GM23338 (cell line): ENCODE measurements at regions not wholly inside any gene's neighbourhood (a gene's known extent, or its start where the extent isn't known, plus 50 kb on each side); places are given as distances from the start of the nearest gene placed in this dataset.

Experiments used
- ATAC-seq: fragments of 200-7000 bp; cut with Tn5 transposase; 3 replicates; pipeline ENCODE4 v1.9.1; 2020
- DNase-seq: peaks from one replicate; pipeline ENCODE4 v3.0.0-alpha.2; 2015; ENCODE audit warnings: low spot score
- H2AFZ ChIP-seq: fragments of 200-600 bp; sonication (generic); 2 replicates; pipeline ENCODE4 v1.8.0; 2016; ENCODE audit warnings: antibody characterized with exemption, mild to moderate bottlenecking, moderate library complexity
- H3F3A ChIP-seq: fragments of 200-600 bp; sonication (generic); replicated peaks from 2 replicates; pipeline ENCODE4 v1.8.0; 2017; ENCODE audit warnings: antibody characterized with exemption, mixed run types, low read depth
- H3K27ac ChIP-seq: fragments of 200-600 bp; sonication (generic); 2 replicates; pipeline ENCODE4 v1.6.1; 2016; ENCODE audit warnings: low read depth
- H3K27me3 ChIP-seq: fragments of 200-600 bp; sonication (generic); 2 replicates; pipeline ENCODE4 v1.8.0; 2016; ENCODE audit warnings: mild to moderate bottlenecking, mixed run types, moderate library complexity; ENCODE audit not compliant: insufficient read depth
- H3K36me3 ChIP-seq: fragments of 200-600 bp; sonication (generic); 2 replicates; pipeline ENCODE4 v1.8.0; 2016; ENCODE audit warnings: mild to moderate bottlenecking; ENCODE audit not compliant: insufficient read depth
- H3K4me1 ChIP-seq: fragments of 200-600 bp; sonication (generic); 2 replicates; pipeline ENCODE4 v1.8.0; 2016; ENCODE audit warnings: mild to moderate bottlenecking, moderate library complexity; ENCODE audit not compliant: insufficient read depth
- H3K4me2 ChIP-seq: fragments of 200-600 bp; sonication (generic); 2 replicates; pipeline ENCODE4 v1.7.1; 2017; ENCODE audit warnings: mixed run types
- H3K4me3 ChIP-seq: fragments of 200-600 bp; sonication (generic); 2 replicates; pipeline ENCODE4 v1.6.1; 2016; ENCODE audit warnings: mixed run types
- H3K79me2 ChIP-seq: fragments of 200-600 bp; sonication (generic); replicated peaks from 2 replicates; pipeline ENCODE4 v1.8.0; 2017; ENCODE audit warnings: mild to moderate bottlenecking; ENCODE audit not compliant: insufficient read depth
- H3K9me2 ChIP-seq: fragments of 200-600 bp; sonication (generic); 2 replicates; pipeline ENCODE4 v1.8.0; 2017; ENCODE audit not compliant: insufficient read depth
- H4K20me1 ChIP-seq: fragments of 200-600 bp; sonication (generic); replicated peaks from 2 replicates; pipeline ENCODE4 v1.8.0; 2017; ENCODE audit warnings: mild to moderate bottlenecking; ENCODE audit not compliant: insufficient read depth
- H3K27ac Mint-ChIP-seq: 2 replicates; pipeline ENCODE4 v1.8.0; 2020; ENCODE audit warnings: inconsistent platforms, mild to moderate bottlenecking, moderate library complexity, mixed read lengths
- H3K27me3 Mint-ChIP-seq: 3 replicates; pipeline ENCODE4 v1.8.0; 2022; ENCODE audit warnings: low read depth, mild to moderate bottlenecking, moderate library complexity, mixed read lengths, inconsistent platforms; ENCODE audit not compliant: insufficient read depth, poor library complexity
- H3K36me3 Mint-ChIP-seq: 3 replicates; pipeline ENCODE4 v1.8.0; 2021; ENCODE audit warnings: low read depth, mild to moderate bottlenecking, inconsistent platforms, moderate library complexity, mixed read lengths
- H3K4me1 Mint-ChIP-seq: 3 replicates; pipeline ENCODE4 v1.8.0; 2020; ENCODE audit warnings: mild to moderate bottlenecking, inconsistent platforms, mixed read lengths
- H3K4me3 Mint-ChIP-seq: 3 replicates; pipeline ENCODE4 v1.8.0; 2021; ENCODE audit warnings: moderate library complexity, mild to moderate bottlenecking, inconsistent platforms, mixed read lengths
- H3K9me3 Mint-ChIP-seq: 3 replicates; pipeline ENCODE4 v1.8.0; 2020; ENCODE audit warnings: moderate library complexity, mild to moderate bottlenecking, inconsistent platforms, mixed read lengths
- CREB1 ChIP-seq: fragments of 250-450 bp; sonication (Bioruptor Pico); IDR thresholded peaks from 2 replicates; pipeline ENCODE4 v1.5.0; 2020; ENCODE audit warnings: low read depth, mild to moderate bottlenecking, moderate library complexity
- CTCF ChIP-seq, 2 experiments: fragments of 200-600 bp in 1 of 2; sonication (generic) in 1 of 2; conservative IDR thresholded peaks; 2 replicates each; pipeline versions ENCODE4 v1.5.1 to v1.6.1; 2016 to 2017; ENCODE audit warnings: antibody characterized with exemption in 2 of 2, low read depth in 2 of 2, mild to moderate bottlenecking in 2 of 2, moderate library complexity in 1 of 2
- EZH2 ChIP-seq: fragments of 200-600 bp; sonication (generic); IDR thresholded peaks from one replicate; pipeline ENCODE4 v1.8.0; 2017; ENCODE audit warnings: antibody characterized with exemption, mild to moderate bottlenecking, low read depth; ENCODE audit not compliant: unreplicated experiment
- EZH2phosphoT487 ChIP-seq: fragments of 200-600 bp; sonication (generic); IDR thresholded peaks from one replicate; pipeline ENCODE4 v1.8.1; 2018; ENCODE audit warnings: antibody characterized with exemption; ENCODE audit not compliant: unreplicated experiment
- JUNB ChIP-seq: IDR thresholded peaks from one replicate; pipeline ENCODE4 v1.6.1; 2016; ENCODE audit warnings: antibody characterized with exemption; ENCODE audit not compliant: unreplicated experiment
- NANOG ChIP-seq: IDR thresholded peaks from 2 replicates; pipeline ENCODE4 v1.6.1; 2016; ENCODE audit warnings: antibody characterized with exemption, borderline replicate concordance
- POLR2AphosphoS5 ChIP-seq: IDR thresholded peaks from 2 replicates; pipeline ENCODE4 v1.6.1; 2016; ENCODE audit warnings: antibody characterized with exemption, low read depth
- REST ChIP-seq: IDR thresholded peaks from one replicate; pipeline ENCODE4 v1.6.1; 2018; ENCODE audit warnings: antibody characterized with exemption; ENCODE audit not compliant: unreplicated experiment
- STAT1 ChIP-seq: IDR thresholded peaks from one replicate; pipeline ENCODE4 v1.6.1; 2016; ENCODE audit warnings: antibody characterized with exemption; ENCODE audit not compliant: unreplicated experiment
- ZNF114 ChIP-seq: fragments of 250-450 bp; sonication (Bioruptor Pico); IDR thresholded peaks from 2 replicates; pipeline ENCODE4 v1.5.0; 2020; ENCODE audit warnings: mild to moderate bottlenecking, moderate library complexity
- ZNF331 ChIP-seq: fragments of 250-450 bp; sonication (Bioruptor Pico); IDR thresholded peaks from 2 replicates; pipeline ENCODE4 v1.5.0; 2020; ENCODE audit warnings: low read depth, mild to moderate bottlenecking, moderate library complexity
- TF ChIP-seq, protein P1 (sequence below): fragments of 250-450 bp; sonication (Bioruptor Pico); IDR thresholded peaks from 2 replicates; pipeline ENCODE4 v1.5.0; 2020; ENCODE audit warnings: mild to moderate bottlenecking, moderate library complexity
- TF ChIP-seq, protein P2 (sequence below): IDR thresholded peaks from 2 replicates; pipeline ENCODE4 v1.6.1; 2016; ENCODE audit warnings: antibody characterized with exemption

DNA sequence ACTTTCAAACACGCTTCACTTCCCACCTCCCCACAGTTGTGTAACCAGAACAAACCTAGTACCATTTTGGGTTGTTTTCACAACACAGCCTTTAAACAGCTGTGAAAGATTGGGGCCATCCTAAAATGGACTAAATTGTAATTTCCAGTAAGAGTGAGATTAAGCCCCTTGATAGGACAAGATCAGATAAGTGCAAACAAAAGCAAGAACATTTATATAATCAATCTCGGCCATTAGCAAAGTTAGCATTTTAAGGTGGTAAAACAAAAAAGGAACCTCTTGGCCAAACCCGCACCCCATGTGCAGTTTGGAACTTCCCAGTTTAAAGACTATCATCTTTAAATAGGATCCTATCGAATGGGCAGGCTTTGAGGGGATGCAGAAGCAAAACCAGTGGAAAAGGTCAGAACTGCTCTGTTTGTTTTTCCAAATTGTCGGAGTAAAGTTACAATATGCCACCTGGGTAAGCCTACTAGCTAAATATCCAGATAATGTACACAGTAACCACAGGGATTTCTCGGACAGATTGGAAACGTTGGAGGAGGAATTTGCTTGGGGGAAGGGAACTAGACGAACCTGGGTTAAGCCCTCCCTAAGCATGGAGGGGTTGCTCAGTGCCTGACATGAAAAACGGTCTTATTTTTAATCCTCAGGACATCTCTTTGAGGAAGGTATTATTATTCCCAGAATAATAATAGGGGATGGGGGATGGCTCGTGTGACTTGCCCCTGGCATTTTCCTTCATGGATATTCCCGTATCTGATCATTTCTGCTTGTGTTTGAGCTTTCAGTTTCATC lies 159.8 kb upstream of the SALL4 start:
- Histone ChIP-seq H2AFZ (peak overlapping the region; percentile 19; the same call in 1 of the 2 replicates), H3K4me1 (peaks cover 50% of the 10 kb centered on the region), H3K4me3 (no peak overlapping the region), H3K27ac (peak overlapping the region; percentile 1; the same call in 1 of the 2 replicates), H3K9me2 (no peaks in the 10 kb centered on the region), H3K4me2 (peak overlapping the region; percentile 56; the same call in 1 of the 2 replicates), H3K79me2 (no peaks in the 10 kb centered on the region), H4K20me1 (no peaks in the 10 kb centered on the region), H3K27me3 (no peaks in the 10 kb centered on the region), H3F3A (0 out of 2 replicates have a peak, but pooled peaks cover 5% of the 10 kb centered on the region), H3K36me3 (no peaks in the 10 kb centered on the region)
- Mint-ChIP-seq H3K27me3 (peaks cover 5% of the 10 kb centered on the region), H3K9me3 (no peaks in the 10 kb centered on the region), H3K4me1 (peaks cover 58% of the 10 kb centered on the region), H3K36me3 (no peaks in the 10 kb centered on the region), H3K4me3 (no peak overlapping the region), H3K27ac (peak overlapping the region; percentile 19; the same call in 1 of the 2 replicates)
- ATAC-seq (no peak), DNase-seq (no peak)
- TF ChIP-seq CTCF (conservative IDR thresholded peaks at IDR 0.05; ENCODE audit: low read depth in 2 of 2) (no peak), CREB1 (CRISPR knock-in tag) (no peak), ZNF114 (CRISPR knock-in tag) (no peak), JUNB (no peak), REST (no peak), STAT1 (no peak), EZH2phosphoT487 (no peak), EZH2 (no peak), POLR2AphosphoS5 (no peak), ZNF331 (no peak), NANOG (no peak)
- TF ChIP-seq, protein P1, sequence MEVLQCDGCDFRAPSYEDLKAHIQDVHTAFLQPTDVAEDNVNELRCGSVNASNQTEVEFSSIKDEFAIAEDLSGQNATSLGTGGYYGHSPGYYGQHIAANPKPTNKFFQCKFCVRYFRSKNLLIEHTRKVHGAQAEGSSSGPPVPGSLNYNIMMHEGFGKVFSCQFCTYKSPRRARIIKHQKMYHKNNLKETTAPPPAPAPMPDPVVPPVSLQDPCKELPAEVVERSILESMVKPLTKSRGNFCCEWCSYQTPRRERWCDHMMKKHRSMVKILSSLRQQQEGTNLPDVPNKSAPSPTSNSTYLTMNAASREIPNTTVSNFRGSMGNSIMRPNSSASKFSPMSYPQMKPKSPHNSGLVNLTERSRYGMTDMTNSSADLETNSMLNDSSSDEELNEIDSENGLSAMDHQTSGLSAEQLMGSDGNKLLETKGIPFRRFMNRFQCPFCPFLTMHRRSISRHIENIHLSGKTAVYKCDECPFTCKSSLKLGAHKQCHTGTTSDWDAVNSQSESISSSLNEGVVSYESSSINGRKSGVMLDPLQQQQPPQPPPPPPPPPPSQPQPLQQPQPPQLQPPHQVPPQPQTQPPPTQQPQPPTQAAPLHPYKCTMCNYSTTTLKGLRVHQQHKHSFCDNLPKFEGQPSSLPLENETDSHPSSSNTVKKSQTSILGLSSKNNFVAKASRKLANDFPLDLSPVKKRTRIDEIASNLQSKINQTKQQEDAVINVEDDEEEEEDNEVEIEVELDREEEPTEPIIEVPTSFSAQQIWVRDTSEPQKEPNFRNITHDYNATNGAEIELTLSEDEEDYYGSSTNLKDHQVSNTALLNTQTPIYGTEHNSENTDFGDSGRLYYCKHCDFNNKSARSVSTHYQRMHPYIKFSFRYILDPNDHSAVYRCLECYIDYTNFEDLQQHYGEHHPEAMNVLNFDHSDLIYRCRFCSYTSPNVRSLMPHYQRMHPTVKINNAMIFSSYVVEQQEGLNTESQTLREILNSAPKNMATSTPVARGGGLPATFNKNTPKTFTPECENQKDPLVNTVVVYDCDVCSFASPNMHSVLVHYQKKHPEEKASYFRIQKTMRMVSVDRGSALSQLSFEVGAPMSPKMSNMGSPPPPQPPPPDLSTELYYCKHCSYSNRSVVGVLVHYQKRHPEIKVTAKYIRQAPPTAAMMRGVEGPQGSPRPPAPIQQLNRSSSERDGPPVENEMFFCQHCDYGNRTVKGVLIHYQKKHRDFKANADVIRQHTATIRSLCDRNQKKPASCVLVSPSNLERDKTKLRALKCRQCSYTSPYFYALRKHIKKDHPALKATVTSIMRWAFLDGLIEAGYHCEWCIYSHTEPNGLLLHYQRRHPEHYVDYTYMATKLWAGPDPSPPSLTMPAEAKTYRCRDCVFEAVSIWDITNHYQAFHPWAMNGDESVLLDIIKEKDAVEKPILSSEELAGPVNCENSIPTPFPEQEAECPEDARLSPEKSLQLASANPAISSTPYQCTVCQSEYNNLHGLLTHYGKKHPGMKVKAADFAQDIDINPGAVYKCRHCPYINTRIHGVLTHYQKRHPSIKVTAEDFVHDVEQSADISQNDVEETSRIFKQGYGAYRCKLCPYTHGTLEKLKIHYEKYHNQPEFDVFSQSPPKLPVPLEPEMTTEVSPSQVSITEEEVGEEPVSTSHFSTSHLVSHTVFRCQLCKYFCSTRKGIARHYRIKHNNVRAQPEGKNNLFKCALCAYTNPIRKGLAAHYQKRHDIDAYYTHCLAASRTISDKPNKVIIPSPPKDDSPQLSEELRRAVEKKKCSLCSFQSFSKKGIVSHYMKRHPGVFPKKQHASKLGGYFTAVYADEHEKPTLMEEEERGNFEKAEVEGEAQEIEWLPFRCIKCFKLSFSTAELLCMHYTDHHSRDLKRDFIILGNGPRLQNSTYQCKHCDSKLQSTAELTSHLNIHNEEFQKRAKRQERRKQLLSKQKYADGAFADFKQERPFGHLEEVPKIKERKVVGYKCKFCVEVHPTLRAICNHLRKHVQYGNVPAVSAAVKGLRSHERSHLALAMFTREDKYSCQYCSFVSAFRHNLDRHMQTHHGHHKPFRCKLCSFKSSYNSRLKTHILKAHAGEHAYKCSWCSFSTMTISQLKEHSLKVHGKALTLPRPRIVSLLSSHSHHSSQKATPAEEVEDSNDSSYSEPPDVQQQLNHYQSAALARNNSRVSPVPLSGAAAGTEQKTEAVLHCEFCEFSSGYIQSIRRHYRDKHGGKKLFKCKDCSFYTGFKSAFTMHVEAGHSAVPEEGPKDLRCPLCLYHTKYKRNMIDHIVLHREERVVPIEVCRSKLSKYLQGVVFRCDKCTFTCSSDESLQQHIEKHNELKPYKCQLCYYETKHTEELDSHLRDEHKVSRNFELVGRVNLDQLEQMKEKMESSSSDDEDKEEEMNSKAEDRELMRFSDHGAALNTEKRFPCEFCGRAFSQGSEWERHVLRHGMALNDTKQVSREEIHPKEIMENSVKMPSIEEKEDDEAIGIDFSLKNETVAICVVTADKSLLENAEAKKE (CRISPR knock-in tag) = no peak
- TF ChIP-seq, protein P2, sequence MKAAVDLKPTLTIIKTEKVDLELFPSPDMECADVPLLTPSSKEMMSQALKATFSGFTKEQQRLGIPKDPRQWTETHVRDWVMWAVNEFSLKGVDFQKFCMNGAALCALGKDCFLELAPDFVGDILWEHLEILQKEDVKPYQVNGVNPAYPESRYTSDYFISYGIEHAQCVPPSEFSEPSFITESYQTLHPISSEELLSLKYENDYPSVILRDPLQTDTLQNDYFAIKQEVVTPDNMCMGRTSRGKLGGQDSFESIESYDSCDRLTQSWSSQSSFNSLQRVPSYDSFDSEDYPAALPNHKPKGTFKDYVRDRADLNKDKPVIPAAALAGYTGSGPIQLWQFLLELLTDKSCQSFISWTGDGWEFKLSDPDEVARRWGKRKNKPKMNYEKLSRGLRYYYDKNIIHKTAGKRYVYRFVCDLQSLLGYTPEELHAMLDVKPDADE = no peak
